AG04450 (cell line): ENCODE measurements at regions not wholly inside any gene's neighbourhood (a gene's known extent, or its start where the extent isn't known, plus 50 kb on each side); places are given as distances from the start of the nearest gene placed in this dataset.

Experiments used
- CTCF ChIA-PET: fragments of 300-600, 350-600 bp; formaldehyde crosslinking; extraction: SDS; loops from one replicate; lab custom pipeline; 2022; ENCODE audit warnings: antibody characterized with exemption, inconsistent platforms; lab: Charles Lee
- POLR2A ChIA-PET: fragments of 350-600 bp; formaldehyde crosslinking; extraction: SDS; loops from one replicate; lab custom pipeline; 2021; ENCODE audit warnings: antibody characterized with exemption, inconsistent platforms; lab: Yijun Ruan, JAX
- DNase-seq: peaks from one replicate; pipeline ENCODE4 v3.0.0-alpha.2; 2011; ENCODE audit warnings: low read depth, low spot score
- H3K27ac ChIP-seq: one replicate; pipeline ENCODE4 v1.5.1; 2012; ENCODE audit warnings: low read depth, low read length, control low read depth
- H3K27me3 ChIP-seq: one replicate; pipeline ENCODE4 v1.6.0; 2012; ENCODE audit warnings: low read length; ENCODE audit not compliant: control insufficient read depth, insufficient read depth
- H3K4me3 ChIP-seq: 2 replicates; pipeline ENCODE4 v1.5.1; 2011; ENCODE audit warnings: mild to moderate bottlenecking, low read depth, low read length, control low read depth
- H3K9me3 ChIP-seq: 2 replicates; pipeline ENCODE4 v1.5.1; 2012; ENCODE audit warnings: low read length; ENCODE audit not compliant: control insufficient read depth, insufficient read depth
- TF ChIP-seq, protein P1 (sequence below): IDR thresholded peaks from 2 replicates; pipeline ENCODE4 v1.5.1; 2011; ENCODE audit warnings: low read depth, low read length, control low read depth, inconsistent platforms

DNA sequence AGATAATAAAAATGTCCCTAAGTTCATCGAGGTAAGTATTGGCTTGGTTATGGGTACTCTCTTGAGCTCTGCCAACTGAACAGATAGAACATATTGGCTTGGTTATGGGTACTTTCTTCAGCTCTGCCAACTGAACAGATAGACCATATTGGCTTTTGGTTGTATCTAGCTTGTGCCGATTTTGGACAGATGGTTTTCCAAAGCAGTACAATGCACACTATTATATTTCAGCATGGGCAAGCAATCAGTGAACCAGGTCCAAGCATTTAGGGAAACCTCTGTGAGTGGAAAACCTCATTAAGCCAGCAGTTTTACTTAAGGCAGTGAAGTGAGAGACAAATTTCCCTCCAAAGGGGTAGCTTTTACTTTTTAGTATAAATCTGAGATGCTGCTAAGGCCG lies 1440.5 kb upstream of the SPRY2 start:
- TF ChIP-seq, protein P1, sequence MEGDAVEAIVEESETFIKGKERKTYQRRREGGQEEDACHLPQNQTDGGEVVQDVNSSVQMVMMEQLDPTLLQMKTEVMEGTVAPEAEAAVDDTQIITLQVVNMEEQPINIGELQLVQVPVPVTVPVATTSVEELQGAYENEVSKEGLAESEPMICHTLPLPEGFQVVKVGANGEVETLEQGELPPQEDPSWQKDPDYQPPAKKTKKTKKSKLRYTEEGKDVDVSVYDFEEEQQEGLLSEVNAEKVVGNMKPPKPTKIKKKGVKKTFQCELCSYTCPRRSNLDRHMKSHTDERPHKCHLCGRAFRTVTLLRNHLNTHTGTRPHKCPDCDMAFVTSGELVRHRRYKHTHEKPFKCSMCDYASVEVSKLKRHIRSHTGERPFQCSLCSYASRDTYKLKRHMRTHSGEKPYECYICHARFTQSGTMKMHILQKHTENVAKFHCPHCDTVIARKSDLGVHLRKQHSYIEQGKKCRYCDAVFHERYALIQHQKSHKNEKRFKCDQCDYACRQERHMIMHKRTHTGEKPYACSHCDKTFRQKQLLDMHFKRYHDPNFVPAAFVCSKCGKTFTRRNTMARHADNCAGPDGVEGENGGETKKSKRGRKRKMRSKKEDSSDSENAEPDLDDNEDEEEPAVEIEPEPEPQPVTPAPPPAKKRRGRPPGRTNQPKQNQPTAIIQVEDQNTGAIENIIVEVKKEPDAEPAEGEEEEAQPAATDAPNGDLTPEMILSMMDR, result no peak
- POLR2A ChIA-PET, result no interaction called here
- no peak for DNase-seq

DNA sequence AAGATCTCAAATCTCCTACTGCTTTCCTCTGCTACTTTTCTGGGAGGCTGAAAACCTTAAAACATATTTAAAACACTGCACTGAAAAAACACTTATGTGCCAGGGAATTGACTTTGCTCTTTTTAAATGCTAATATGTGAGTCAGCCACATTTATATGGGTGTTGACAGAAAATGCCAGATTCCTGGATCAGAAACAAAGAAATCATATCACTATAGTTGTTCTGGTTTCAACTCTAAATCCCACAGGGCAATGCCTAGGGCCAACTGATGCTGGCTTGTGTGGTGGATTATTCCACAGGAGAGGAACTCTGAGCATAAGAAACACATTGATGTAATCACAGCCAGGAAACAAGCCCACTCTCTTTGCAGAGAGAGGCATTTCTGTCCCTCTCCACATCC lies 1439.0 kb upstream of the SPRY2 start:
- no peaks in the 10 kb centered on the region for H3K27me3 ChIP-seq
- POLR2A ChIA-PET, result no interaction called here
- H3K9me3 ChIP-seq, result no peaks in the 10 kb centered on the region
- DNase-seq, result no peak
- no peak overlapping the region for H3K4me3 ChIP-seq
- CTCF ChIA-PET, result no interaction called here
- no peak overlapping the region for H3K27ac ChIP-seq
- TF ChIP-seq, protein P1, result no peak

More for the DNA sequence above, 1440.5 kb upstream of the SPRY2 start:
- no peak overlapping the region for H3K4me3 ChIP-seq
- CTCF ChIA-PET, result no interaction called here
- H3K27me3 ChIP-seq, result no peaks in the 10 kb centered on the region
- no peaks in the 10 kb centered on the region for H3K9me3 ChIP-seq
- no peak overlapping the region for H3K27ac ChIP-seq

DNA sequence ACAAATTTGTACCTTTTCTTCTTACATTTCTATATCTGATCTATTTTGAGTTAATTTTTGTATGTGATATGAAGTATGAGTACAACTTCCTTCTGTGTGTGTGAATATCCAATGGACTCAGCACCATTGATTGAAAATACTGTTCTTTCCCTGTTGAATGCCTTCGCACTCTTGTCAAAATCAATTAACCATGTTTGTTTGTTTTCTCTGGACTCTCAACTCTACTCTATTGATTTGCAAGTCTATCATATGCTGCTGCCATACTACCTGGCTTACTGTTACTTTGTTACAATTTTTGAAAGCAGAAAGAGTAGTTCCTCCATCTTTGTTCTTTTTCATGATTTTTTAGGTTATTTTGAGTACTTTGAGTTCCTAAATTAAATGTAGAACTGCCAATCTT lies 1437.4 kb upstream of the SPRY2 start:
- CTCF ChIA-PET, result no interaction called here
- Histone ChIP-seq H3K27me3 (no peaks in the 10 kb centered on the region), H3K27ac (no peak overlapping the region), H3K4me3 (no peak overlapping the region), H3K9me3 (peaks cover 3% of the 10 kb centered on the region; the same call in 1 of the 2 replicates)
- no peak for DNase-seq
- TF ChIP-seq, protein P1, result no peak
- POLR2A ChIA-PET, result no interaction called here

DNA sequence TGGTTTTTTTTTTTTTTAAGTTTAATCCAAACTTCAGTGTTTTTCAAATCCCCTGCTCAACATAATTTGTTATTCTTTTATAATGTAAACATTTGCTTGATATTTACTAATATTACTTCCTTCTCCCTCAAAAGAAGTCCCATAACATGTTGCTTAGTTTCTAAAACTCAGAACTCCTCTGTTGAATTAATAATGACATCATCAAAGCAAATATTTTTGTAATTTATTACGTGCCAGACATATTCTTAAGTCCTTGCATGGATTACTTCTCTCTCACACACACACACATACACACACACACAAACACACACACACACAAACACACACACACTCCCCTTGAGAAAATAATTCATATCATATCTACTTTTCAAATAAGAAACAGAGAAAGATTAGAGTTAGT lies 1432.3 kb upstream of the SPRY2 start:
- Histone ChIP-seq H3K27ac (no peak overlapping the region), H3K27me3 (no peaks in the 10 kb centered on the region), H3K4me3 (no peak overlapping the region), H3K9me3 (peaks cover 3% of the 10 kb centered on the region; the same call in 1 of the 2 replicates)
- ChIA-PET POLR2A (no interaction called here), CTCF (no interaction called here)
- TF ChIP-seq, protein P1, result no peak
- no peak for DNase-seq

DNA sequence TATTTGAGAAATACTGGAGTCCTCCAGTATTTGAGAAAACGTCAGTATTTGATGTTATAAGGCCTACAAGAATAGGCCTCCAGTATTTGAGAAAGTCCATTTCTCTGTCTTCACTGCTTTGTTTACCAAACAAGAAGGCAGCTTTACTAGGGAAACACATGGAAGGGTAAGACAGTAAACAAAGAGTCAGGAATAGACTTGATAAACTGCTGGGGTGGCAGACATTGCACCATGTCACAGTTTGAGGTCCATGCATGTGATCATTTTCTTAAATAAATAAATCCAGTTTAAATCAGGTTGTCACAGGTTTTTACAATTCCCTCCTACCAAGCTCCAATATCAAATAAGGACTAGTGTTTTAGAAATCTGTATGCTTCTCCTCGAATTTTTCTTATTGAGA lies 1431.0 kb upstream of the SPRY2 start:
- Histone ChIP-seq H3K4me3 (no peak overlapping the region), H3K27ac (no peak overlapping the region), H3K9me3 (peaks cover 6% of the 10 kb centered on the region), H3K27me3 (no peaks in the 10 kb centered on the region)
- ChIA-PET POLR2A (no interaction called here), CTCF (no interaction called here)
- no peak for DNase-seq
- TF ChIP-seq, protein P1, result no peak
